ENCODE measurements at regions not wholly inside any gene's neighbourhood (a gene's known extent, or its start where the extent isn't known, plus 50 kb on each side); places are given as distances from the start of the nearest gene placed in this dataset.

- no peak for DNase-seq (ENCODE audit: low read depth in 4 of 4, low spot score in 3 of 4)
These were observed 587.4 kb downstream of the METTL4 start for GRCh38 chr18:1983746-1984515.

DNA sequence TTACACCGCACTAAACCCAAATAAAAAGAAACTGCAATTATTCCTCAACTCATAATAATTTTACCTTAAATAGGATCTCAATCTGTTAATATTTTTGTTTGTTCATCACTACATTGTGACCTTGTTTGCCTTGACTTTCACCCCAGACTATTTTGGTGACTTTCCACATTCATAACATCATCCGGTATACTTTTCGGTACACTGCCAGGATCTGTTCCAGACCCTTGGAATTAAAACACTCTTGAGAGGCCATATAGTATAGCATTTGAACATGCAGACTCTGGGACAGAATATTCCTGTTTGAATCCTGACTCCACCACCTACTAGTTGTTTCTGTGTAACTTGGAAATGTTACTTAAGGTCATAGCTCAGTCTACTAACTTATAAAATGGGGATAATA is 577.4 kb downstream of the METTL4 start:
- DNase-seq (ENCODE audit: low read depth in 4 of 4, low spot score in 3 of 4), result no peak

DNA sequence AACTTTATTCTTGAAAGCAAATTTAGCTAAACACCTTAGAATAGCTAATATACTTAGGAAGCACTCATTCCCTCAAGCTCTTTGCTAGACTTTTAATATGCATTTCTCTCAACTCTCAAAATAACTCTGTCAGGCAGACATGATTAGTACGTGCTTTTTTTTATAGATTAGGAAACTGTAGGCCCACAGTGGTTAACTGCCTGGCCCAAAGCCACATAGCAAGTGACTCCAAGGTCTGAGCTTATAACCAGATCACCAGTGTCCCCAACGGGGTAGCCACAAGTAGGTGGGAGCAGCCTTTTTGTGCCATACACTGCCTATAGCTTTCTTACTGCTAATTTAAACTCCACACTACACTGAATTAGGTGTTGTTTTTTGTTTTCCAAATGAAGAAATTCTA is 576.8 kb downstream of the METTL4 start:
- DNase-seq (ENCODE audit: low read depth in 4 of 4, low spot score in 3 of 4), result no peak

GRCh38 chr18:1995041-1995612 is 576.2 kb downstream of the METTL4 start:
- no peak for DNase-seq (ENCODE audit: low read depth in 4 of 4, low spot score in 3 of 4)

DNA sequence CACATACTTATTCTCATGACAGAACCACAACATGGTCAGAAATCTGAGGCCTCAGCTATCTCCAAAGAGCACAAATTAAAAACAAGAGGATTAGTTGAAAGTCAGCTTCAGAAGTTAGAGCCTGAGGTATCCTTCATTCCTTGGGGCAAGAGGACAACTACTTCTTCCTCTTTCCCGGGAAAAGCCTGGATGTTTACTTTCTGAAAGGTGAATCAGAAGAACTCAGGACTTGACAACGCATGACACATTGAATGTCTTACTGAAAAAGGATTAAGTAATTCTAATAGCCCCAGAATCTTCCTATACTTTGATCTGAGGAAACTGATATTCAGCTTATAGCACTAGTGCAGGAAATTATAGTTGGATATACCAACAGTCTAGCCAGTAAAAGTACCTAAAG is 573.2 kb downstream of the METTL4 start:
- no peak for DNase-seq (ENCODE audit: low read depth in 4 of 4, low spot score in 3 of 4)

DNA sequence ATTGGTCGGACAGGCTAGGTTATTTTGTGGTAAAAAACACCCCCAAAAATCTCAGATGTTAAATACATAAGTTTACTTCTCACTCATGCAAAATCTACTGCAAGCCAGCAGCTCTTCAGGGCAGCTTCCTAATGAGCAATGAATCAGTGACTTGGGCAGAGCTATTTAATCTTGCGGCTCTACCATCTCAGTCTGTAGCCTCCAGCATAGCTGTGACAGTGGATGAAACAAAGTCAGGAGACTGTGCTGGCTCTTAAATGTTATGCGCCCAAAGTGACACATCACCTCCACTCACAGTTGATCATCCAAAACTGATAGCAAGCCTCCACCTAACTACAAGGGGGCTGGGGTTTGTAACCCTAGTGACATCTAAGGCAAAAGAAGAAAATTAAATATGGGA is 571.9 kb downstream of the METTL4 start:
- DNase-seq (ENCODE audit: low read depth in 4 of 4, low spot score in 3 of 4), result no peak

GRCh38 chr18:2002151-2002550 is 569.2 kb downstream of the METTL4 start:
- no peak for DNase-seq (ENCODE audit: low read depth in 4 of 4, low spot score in 3 of 4)

- no peak for DNase-seq (ENCODE audit: low read depth in 4 of 4, low spot score in 3 of 4)
These were observed 568.7 kb downstream of the METTL4 start for GRCh38 chr18:2002604-2003003.

- DNase-seq (ENCODE audit: low read depth in 4 of 4, low spot score in 3 of 4), result no peak
These were observed 561.2 kb downstream of the METTL4 start for GRCh38 chr18:2009942-2010697.

- DNase-seq (ENCODE audit: low read depth in 4 of 4, low spot score in 3 of 4), result no peak
These were observed 544.3 kb downstream of the METTL4 start for GRCh38 chr18:2027016-2027415.

DNA sequence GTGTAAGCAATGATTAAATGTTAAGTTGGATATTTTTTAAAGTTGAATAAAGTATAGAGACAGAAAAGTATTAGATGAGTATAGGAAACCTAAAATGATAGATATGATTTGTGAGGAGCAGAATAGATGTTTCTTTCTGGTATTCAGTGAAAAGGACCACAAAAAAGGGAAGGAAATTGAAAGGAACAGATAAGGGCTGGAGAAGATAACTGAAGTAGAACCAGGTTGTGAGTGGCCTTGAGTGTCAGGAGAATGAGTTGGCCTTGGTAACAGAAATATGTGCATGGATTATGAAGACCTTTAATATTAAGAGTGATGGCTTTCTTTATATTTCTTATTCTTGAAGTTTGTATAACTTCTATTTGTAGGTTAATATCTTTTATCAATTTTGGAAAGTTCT is 543.5 kb downstream of the METTL4 start:
- no peak for DNase-seq (ENCODE audit: low read depth in 4 of 4, low spot score in 3 of 4)

DNA sequence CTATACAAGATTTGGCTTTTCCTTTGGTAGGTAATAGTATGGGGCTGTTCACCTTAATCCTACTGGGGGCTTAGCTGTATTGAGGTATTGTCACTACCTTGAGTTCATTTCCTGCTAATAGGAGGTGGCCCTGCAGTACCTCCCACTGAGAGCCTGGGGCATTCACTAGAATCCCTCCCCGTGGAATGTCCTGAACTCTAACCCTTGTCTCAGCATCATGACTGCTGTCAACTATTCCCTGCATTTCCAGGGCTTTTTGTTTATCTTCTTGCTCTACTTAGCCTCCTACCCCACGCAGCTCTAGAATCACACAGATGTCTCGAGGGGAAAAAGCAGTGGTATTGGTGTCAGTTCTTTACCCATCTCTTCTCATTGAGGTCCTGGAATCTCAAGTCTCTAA is 542.3 kb downstream of the METTL4 start:
- DNase-seq (ENCODE audit: low read depth in 4 of 4, low spot score in 3 of 4), result no peak

- no peak for DNase-seq (ENCODE audit: low read depth in 4 of 4, low spot score in 3 of 4)
These were observed 540.7 kb downstream of the METTL4 start for GRCh38 chr18:2030647-2031046.

GRCh38 chr18:2032036-2032435 is 539.3 kb downstream of the METTL4 start:
- DNase-seq (ENCODE audit: low read depth in 4 of 4, low spot score in 3 of 4), result no peak

GRCh38 chr18:2035056-2035455 is 536.2 kb downstream of the METTL4 start:
- DNase-seq (ENCODE audit: low read depth in 4 of 4, low spot score in 3 of 4), result no peak

- no peak for DNase-seq (ENCODE audit: low read depth in 4 of 4, low spot score in 3 of 4)
These were observed 535.2 kb downstream of the METTL4 start for GRCh38 chr18:2036086-2036485.

DNA sequence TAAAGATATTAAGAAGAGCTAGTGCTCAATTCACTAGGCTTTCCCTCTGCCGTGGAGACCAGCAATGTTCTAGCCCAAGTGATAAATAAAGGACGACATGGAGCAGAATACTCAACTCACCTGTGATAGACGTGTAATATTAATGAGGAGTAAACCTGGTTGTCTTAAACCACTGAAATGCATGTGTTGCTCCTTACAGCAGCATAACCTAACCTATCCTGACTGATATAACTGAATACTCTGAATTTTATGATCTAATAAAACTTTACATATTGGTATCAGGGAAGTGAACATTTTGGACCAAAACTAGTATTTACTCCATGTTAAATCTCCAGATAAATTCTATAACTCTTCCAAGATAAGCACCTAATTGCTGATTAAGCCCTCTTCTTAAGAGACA is 531.0 kb downstream of the METTL4 start:
- no peak for DNase-seq (ENCODE audit: low read depth in 4 of 4, low spot score in 3 of 4)

- DNase-seq (ENCODE audit: low read depth in 4 of 4, low spot score in 3 of 4), result no peak
These were observed 521.3 kb downstream of the METTL4 start for GRCh38 chr18:2049986-2050385.

DNA sequence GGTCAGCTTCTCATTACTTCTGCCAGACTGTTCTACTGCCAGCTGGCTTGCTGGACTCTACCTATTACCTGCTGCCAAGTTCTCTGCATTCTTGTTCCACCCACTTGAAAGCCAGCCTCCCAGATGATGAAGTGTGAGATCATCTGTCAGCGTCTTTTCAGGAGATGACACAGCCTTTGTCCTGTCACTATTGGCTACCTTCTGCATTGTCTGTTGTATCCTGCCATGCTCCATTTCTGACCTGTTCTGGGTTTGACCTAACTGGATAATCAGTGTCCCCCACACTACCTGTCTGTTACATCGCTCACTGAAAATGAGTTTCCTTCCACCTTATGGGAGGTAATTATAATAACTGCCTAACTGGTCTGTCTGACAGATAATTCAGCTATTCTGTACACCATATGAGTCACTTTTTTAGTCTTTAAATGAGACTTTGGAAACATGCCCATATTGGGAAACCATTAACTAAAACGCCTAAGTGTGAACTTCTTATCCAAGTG is 520.6 kb downstream of the METTL4 start:
- DNase-seq (ENCODE audit: low read depth in 4 of 4, low spot score in 3 of 4), result no peak

- DNase-seq (ENCODE audit: low read depth in 4 of 4, low spot score in 3 of 4), result no peak
These were observed 517.7 kb downstream of the METTL4 start for GRCh38 chr18:2053490-2054089.

- no peak for DNase-seq (ENCODE audit: low read depth in 4 of 4, low spot score in 3 of 4)
These were observed 512.0 kb downstream of the METTL4 start for GRCh38 chr18:2059336-2059735.
